ENCODE measurements at regions not wholly inside any gene's neighbourhood (a gene's known extent, or its start where the extent isn't known, plus 50 kb on each side); places are given as distances from the start of the nearest gene placed in this dataset.

- TF ChIP-seq, protein P1, sequence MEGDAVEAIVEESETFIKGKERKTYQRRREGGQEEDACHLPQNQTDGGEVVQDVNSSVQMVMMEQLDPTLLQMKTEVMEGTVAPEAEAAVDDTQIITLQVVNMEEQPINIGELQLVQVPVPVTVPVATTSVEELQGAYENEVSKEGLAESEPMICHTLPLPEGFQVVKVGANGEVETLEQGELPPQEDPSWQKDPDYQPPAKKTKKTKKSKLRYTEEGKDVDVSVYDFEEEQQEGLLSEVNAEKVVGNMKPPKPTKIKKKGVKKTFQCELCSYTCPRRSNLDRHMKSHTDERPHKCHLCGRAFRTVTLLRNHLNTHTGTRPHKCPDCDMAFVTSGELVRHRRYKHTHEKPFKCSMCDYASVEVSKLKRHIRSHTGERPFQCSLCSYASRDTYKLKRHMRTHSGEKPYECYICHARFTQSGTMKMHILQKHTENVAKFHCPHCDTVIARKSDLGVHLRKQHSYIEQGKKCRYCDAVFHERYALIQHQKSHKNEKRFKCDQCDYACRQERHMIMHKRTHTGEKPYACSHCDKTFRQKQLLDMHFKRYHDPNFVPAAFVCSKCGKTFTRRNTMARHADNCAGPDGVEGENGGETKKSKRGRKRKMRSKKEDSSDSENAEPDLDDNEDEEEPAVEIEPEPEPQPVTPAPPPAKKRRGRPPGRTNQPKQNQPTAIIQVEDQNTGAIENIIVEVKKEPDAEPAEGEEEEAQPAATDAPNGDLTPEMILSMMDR (IDR thresholded peaks at IDR 0.05), result no peak
- TF ChIP-seq POLR2A (IDR thresholded peaks at IDR 0.05), result no peak
- TF ChIP-seq POLR2AphosphoS5 (IDR thresholded peaks at IDR 0.05; ENCODE audit: insufficient read depth in 1 of 2, low read depth in 1 of 2), result no peak
These were observed 283.7 kb upstream of the PROK2 start for GRCh38 chr3:72068621-72069020.

All from vagina (tissue), 2 donors.